K562 (cell line): ENCODE measurements at regions not wholly inside any gene's neighbourhood (a gene's known extent, or its start where the extent isn't known, plus 50 kb on each side); places are given as distances from the start of the nearest gene placed in this dataset.

Source experiments
- BCL6 ChIP-seq: fragments of 250-450 bp; sonication (Bioruptor Pico); IDR thresholded peaks from 2 replicates; pipeline ENCODE4 v1.4.0; 2020
- COPS2 ChIP-seq: fragments of 450-650 bp; conservative IDR thresholded peaks from 2 replicates; pipeline ENCODE4 v1.6.1; 2016; ENCODE audit warnings: mild to moderate bottlenecking, moderate library complexity
- FOS ChIP-seq: IDR thresholded peaks from 3 replicates; pipeline ENCODE4 v1.6.1; 2011; ENCODE audit not compliant: insufficient read length; ENCODE audit errors: extremely low read depth
- GABPB1 ChIP-seq: sonication (generic); formaldehyde crosslinking; IDR thresholded peaks from 2 replicates; pipeline ENCODE4 v1.8.0; 2022; ENCODE audit warnings: mild to moderate bottlenecking, missing genetic modification reagents
- HNRNPLL ChIP-seq: fragments of 200-400 bp; formaldehyde crosslinking; IDR thresholded peaks from 2 replicates; pipeline ENCODE4 v1.6.1; 2017; ENCODE audit warnings: low read length, low read depth, mild to moderate bottlenecking; ENCODE audit not compliant: poor library complexity, severe bottlenecking
- KDM1A ChIP-seq, 2 experiments: fragments of 450-650 bp; IDR thresholded peaks; 2 replicates each; pipeline ENCODE4 v1.6.1; 2016; ENCODE audit warnings: mild to moderate bottlenecking in 2 of 2
- NBN ChIP-seq: fragments of 450-650 bp; IDR thresholded peaks from 2 replicates; pipeline ENCODE4 v1.6.1; 2016; ENCODE audit warnings: low read depth, mild to moderate bottlenecking
- POLR2AphosphoS5 ChIP-seq: IDR thresholded peaks from 2 replicates; pipeline ENCODE4 v1.6.1; 2011; ENCODE audit warnings: mild to moderate bottlenecking, low read depth, low read length, moderate library complexity; ENCODE audit not compliant: control insufficient read depth, insufficient read depth
- SLC30A9 ChIP-seq: fragments of 250-450 bp; sonication (Bioruptor Pico); IDR thresholded peaks from 2 replicates; pipeline ENCODE4 v1.8.0; 2022; ENCODE audit warnings: mild to moderate bottlenecking, moderate library complexity
- TCF7L2 ChIP-seq: fragments of 150-350 bp; IDR thresholded peaks from 2 replicates; pipeline ENCODE4 v1.6.1; 2016; ENCODE audit warnings: low read depth, mild to moderate bottlenecking, low read length, moderate library complexity
- XRCC5 ChIP-seq: fragments of 200-400 bp; formaldehyde crosslinking; IDR thresholded peaks from 2 replicates; pipeline ENCODE4 v1.6.1; 2017; ENCODE audit warnings: low read depth, mild to moderate bottlenecking, low read length
- TF ChIP-seq, protein P1 (sequence below): IDR thresholded peaks from 2 replicates; pipeline ENCODE4 v1.6.1; 2014; ENCODE audit warnings: antibody characterized with exemption
- TF ChIP-seq, protein P2 (sequence below): sonication (generic); formaldehyde crosslinking; IDR thresholded peaks from 2 replicates; pipeline ENCODE4 v1.5.0; 2020; ENCODE audit warnings: missing genetic modification reagents

- TF ChIP-seq, protein P1, sequence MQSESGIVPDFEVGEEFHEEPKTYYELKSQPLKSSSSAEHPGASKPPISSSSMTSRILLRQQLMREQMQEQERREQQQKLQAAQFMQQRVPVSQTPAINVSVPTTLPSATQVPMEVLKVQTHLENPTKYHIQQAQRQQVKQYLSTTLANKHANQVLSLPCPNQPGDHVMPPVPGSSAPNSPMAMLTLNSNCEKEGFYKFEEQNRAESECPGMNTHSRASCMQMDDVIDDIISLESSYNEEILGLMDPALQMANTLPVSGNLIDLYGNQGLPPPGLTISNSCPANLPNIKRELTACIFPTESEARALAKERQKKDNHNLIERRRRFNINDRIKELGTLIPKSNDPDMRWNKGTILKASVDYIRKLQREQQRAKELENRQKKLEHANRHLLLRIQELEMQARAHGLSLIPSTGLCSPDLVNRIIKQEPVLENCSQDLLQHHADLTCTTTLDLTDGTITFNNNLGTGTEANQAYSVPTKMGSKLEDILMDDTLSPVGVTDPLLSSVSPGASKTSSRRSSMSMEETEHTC, result no peak
- TF ChIP-seq POLR2AphosphoS5 (no peak), FOS (no peak), BCL6 (no peak), NBN (no peak), SLC30A9 (no peak), GABPB1 (CRISPR knock-in tag) (no peak), COPS2 (no peak), KDM1A (IDR thresholded peaks at IDR 0.05) (no peak), XRCC5 (no peak), TCF7L2 (no peak), HNRNPLL (no peak)
- TF ChIP-seq, protein P2, sequence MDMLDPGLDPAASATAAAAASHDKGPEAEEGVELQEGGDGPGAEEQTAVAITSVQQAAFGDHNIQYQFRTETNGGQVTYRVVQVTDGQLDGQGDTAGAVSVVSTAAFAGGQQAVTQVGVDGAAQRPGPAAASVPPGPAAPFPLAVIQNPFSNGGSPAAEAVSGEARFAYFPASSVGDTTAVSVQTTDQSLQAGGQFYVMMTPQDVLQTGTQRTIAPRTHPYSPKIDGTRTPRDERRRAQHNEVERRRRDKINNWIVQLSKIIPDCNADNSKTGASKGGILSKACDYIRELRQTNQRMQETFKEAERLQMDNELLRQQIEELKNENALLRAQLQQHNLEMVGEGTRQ (CRISPR knock-in tag), result no peak
Observed at GRCh38 chr13:83980331-83980730, 98.1 kb upstream of the SLITRK1 start.
